Neural cell (in vitro differentiated cells): ENCODE measurements at regions not wholly inside any gene's neighbourhood (a gene's known extent, or its start where the extent isn't known, plus 50 kb on each side); places are given as distances from the start of the nearest gene placed in this dataset.
"Not testable (repeated sequence)": the region's sequence is repeated elsewhere in the genome, so short reads cannot be mapped to it uniquely, and the experiment has no call there.

ENCODE experiments used
- H2AFZ ChIP-seq: fragments of 200-600, 300-800 bp; sonication (generic), shearing (Covaris generic); 2 replicates; pipeline ENCODE4 v1.6.0; 2014; ENCODE audit warnings: low read depth, mild to moderate bottlenecking, antibody characterized with exemption, low read length, moderate library complexity
- H3F3A ChIP-seq: fragments of 200-600 bp; shearing (Covaris generic); 2 replicates; pipeline ENCODE4 v1.6.1; 2016; ENCODE audit warnings: mild to moderate bottlenecking, moderate library complexity, mixed read lengths, antibody characterized with exemption, low read length; ENCODE audit not compliant: insufficient read depth, poor library complexity, severe bottlenecking
- H3K27ac ChIP-seq: fragments of 200-600, 300-800 bp; sonication (generic), shearing (Covaris generic); 2 replicates; pipeline ENCODE4 v1.5.1; 2014; ENCODE audit warnings: mild to moderate bottlenecking, low read length, moderate library complexity
- H3K27me3 ChIP-seq: fragments of 300-800, 200-600 bp; sonication (generic), shearing (Covaris generic); 2 replicates; pipeline ENCODE4 v1.6.0; 2014; ENCODE audit warnings: mild to moderate bottlenecking, low read depth, low read length, moderate library complexity; ENCODE audit not compliant: insufficient read depth
- H3K36me3 ChIP-seq: fragments of 300-800, 200-600 bp; sonication (generic), shearing (Covaris generic); 2 replicates; pipeline ENCODE4 v1.5.1; 2014; ENCODE audit warnings: mild to moderate bottlenecking, antibody characterized with exemption, low read length, moderate library complexity; ENCODE audit not compliant: insufficient read depth
- H3K4me2 ChIP-seq: fragments of 300-800, 200-600 bp; sonication (generic), shearing (Covaris generic); 2 replicates; pipeline ENCODE4 v1.6.0; 2014; ENCODE audit warnings: mild to moderate bottlenecking, low read length
- H3K4me3 ChIP-seq: fragments of 300-800, 200-600 bp; sonication (generic), shearing (Covaris generic); 2 replicates; pipeline ENCODE4 v1.5.1; 2014; ENCODE audit warnings: mild to moderate bottlenecking, low read length, moderate library complexity
- H3K79me2 ChIP-seq: fragments of 200-600 bp; shearing (Covaris generic); replicated peaks from 2 replicates; pipeline ENCODE4 v1.6.0; 2014; ENCODE audit warnings: mild to moderate bottlenecking, low read length, moderate library complexity; ENCODE audit not compliant: insufficient read depth
- H3K9ac ChIP-seq: fragments of 300-800, 200-600 bp; sonication (generic), shearing (Covaris generic); 2 replicates; pipeline ENCODE4 v1.6.1; 2016; ENCODE audit warnings: mild to moderate bottlenecking, low read length, mixed read lengths
- H3K9me2 ChIP-seq: fragments of 200-600 bp; shearing (Covaris generic); 2 replicates; pipeline ENCODE4 v1.6.1; 2016; ENCODE audit warnings: mild to moderate bottlenecking, low read length, mixed read lengths; ENCODE audit not compliant: insufficient read depth
- H3K9me3 ChIP-seq: fragments of 200-600, 300-800 bp; sonication (generic), shearing (Covaris generic); 2 replicates; pipeline ENCODE4 v1.6.1; 2016; ENCODE audit warnings: mild to moderate bottlenecking, mixed run types, low read length, moderate library complexity, mixed read lengths
- H4K20me1 ChIP-seq: fragments of 200-600 bp; shearing (Covaris generic); 2 replicates; pipeline ENCODE4 v1.6.1; 2016; ENCODE audit warnings: mild to moderate bottlenecking, mixed run types; ENCODE audit not compliant: insufficient read depth
- EP300 ChIP-seq: fragments of 450-650 bp; conservative IDR thresholded peaks from 2 replicates; pipeline ENCODE4 v1.6.1; 2014; ENCODE audit warnings: antibody characterized with exemption, mild to moderate bottlenecking, moderate library complexity; ENCODE audit not compliant: poor library complexity, severe bottlenecking
- EZH2 ChIP-seq: fragments of 200-600, 300-800 bp; shearing (Covaris generic), sonication (generic); IDR thresholded peaks from 2 replicates; pipeline ENCODE4 v1.6.1; 2014; ENCODE audit warnings: antibody characterized with exemption, low read length, borderline replicate concordance, mild to moderate bottlenecking; ENCODE audit not compliant: insufficient read depth, poor library complexity, severe bottlenecking
- MXI1 ChIP-seq: fragments of 450-650 bp; conservative IDR thresholded peaks from 2 replicates; pipeline ENCODE4 v1.6.1; 2014; ENCODE audit warnings: antibody characterized with exemption, mild to moderate bottlenecking; ENCODE audit not compliant: poor library complexity, severe bottlenecking
- POLR2AphosphoS5 ChIP-seq: IDR thresholded peaks from 2 replicates; pipeline ENCODE4 v1.6.1; 2012
- RAD21 ChIP-seq: fragments of 450-650 bp; conservative IDR thresholded peaks from 2 replicates; pipeline ENCODE4 v1.6.1; 2014; ENCODE audit warnings: antibody characterized with exemption, mild to moderate bottlenecking, moderate library complexity
- SMC3 ChIP-seq: fragments of 450-650 bp; conservative IDR thresholded peaks from 2 replicates; pipeline ENCODE4 v1.6.1; 2014; ENCODE audit warnings: antibody characterized with exemption, mild to moderate bottlenecking, moderate library complexity; ENCODE audit not compliant: poor library complexity
- TAF1 ChIP-seq: IDR thresholded peaks from 2 replicates; pipeline ENCODE4 v1.6.1; 2012; ENCODE audit warnings: low read depth
- TF ChIP-seq, protein P1 (sequence below): IDR thresholded peaks from 2 replicates; pipeline ENCODE4 v1.6.1; 2012; ENCODE audit warnings: borderline replicate concordance
- TF ChIP-seq, protein P2 (sequence below): fragments of 450-650 bp; IDR thresholded peaks from 2 replicates; pipeline ENCODE4 v1.5.1; 2014; ENCODE audit warnings: antibody characterized with exemption, mild to moderate bottlenecking, moderate library complexity; ENCODE audit not compliant: poor library complexity, severe bottlenecking

DNA sequence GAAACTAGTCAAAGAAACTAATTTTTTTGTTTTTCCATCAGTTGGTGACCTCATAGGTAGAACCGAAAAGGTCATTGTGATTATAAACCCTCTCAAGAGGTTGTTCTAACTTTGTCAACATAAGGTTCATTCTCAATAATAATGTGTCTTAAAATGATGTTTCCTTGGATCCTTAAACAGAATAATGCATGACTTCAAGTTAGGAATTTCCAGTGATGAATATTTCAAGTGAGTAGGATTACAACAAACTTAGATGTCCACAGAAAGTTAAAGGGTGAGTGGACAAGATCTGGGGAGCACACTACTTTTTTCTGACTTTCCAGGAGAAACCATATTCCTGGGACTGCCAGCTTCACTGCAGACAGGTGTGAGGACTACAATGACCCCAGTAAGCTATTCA is 239.0 kb upstream of the PTGER4 start:
- Histone ChIP-seq H3F3A (no peaks in the 10 kb centered on the region), H3K27ac (no peak overlapping the region), H3K4me2 (no peak overlapping the region), H3K9ac (no peak overlapping the region), H4K20me1 (no peaks in the 10 kb centered on the region), H3K36me3 (no peaks in the 10 kb centered on the region), H3K27me3 (no peaks in the 10 kb centered on the region), H3K9me3 (no peaks in the 10 kb centered on the region), H3K4me3 (no peak overlapping the region), H3K79me2 (no peaks in the 10 kb centered on the region), H2AFZ (no peak overlapping the region), H3K9me2 (no peaks in the 10 kb centered on the region)
- TF ChIP-seq POLR2AphosphoS5, result no peak
- TF ChIP-seq EZH2, result no peak
- TF ChIP-seq SMC3, result no peak
- TF ChIP-seq, protein P1, sequence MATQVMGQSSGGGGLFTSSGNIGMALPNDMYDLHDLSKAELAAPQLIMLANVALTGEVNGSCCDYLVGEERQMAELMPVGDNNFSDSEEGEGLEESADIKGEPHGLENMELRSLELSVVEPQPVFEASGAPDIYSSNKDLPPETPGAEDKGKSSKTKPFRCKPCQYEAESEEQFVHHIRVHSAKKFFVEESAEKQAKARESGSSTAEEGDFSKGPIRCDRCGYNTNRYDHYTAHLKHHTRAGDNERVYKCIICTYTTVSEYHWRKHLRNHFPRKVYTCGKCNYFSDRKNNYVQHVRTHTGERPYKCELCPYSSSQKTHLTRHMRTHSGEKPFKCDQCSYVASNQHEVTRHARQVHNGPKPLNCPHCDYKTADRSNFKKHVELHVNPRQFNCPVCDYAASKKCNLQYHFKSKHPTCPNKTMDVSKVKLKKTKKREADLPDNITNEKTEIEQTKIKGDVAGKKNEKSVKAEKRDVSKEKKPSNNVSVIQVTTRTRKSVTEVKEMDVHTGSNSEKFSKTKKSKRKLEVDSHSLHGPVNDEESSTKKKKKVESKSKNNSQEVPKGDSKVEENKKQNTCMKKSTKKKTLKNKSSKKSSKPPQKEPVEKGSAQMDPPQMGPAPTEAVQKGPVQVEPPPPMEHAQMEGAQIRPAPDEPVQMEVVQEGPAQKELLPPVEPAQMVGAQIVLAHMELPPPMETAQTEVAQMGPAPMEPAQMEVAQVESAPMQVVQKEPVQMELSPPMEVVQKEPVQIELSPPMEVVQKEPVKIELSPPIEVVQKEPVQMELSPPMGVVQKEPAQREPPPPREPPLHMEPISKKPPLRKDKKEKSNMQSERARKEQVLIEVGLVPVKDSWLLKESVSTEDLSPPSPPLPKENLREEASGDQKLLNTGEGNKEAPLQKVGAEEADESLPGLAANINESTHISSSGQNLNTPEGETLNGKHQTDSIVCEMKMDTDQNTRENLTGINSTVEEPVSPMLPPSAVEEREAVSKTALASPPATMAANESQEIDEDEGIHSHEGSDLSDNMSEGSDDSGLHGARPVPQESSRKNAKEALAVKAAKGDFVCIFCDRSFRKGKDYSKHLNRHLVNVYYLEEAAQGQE, result no peak
- TF ChIP-seq RAD21, result no peak
- TF ChIP-seq EP300, result no peak

DNA sequence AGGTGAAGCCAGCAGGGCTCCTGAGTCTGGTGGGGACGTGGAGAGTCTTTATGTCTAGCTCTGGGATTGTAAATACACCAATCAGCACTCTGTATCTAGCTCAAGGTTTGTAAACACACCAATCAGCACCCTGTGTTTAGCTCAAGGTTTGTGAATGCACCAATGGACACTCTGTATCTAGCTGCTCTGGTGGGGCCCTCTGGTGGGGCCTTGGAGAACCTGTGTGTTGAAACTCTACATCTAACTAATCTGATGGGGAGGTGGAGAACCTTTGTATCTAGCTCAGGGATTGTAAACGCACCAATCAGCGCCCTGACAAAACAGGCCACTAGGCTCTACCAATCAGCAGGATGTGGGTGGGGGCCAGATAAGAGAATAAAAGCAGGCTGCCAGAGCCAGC is 240.6 kb upstream of the PTGER4 start:
- H3K9ac ChIP-seq, H3K9me2 ChIP-seq, H3K4me2 ChIP-seq, H3K27me3 ChIP-seq, H3K79me2 ChIP-seq, H3K4me3 ChIP-seq, H3F3A ChIP-seq, H3K9me3 ChIP-seq, H2AFZ ChIP-seq, H4K20me1 ChIP-seq, H3K27ac ChIP-seq, H3K36me3 ChIP-seq: not testable (repeated sequence)

DNA sequence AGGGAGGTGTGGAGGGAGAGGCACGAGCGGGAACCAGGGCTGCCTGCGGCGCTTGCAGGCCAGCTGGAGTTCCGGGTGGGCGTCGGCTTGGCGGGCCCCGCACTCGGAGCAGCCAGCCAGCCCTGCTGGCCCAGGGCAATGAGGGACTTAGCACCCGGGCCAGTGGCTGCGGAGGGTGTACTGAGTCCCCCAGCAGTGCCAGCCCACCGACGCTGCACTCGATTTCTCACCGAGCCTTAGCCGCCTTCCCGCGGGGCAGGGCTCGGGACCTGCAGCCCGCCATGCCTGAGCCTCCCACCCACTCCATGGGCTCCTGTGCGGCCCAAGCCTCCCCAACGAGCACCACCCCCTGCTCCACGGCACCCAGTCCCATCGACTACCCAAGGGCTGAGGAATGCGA is 241.1 kb upstream of the PTGER4 start:
- H2AFZ ChIP-seq, H3K4me3 ChIP-seq, H3K79me2 ChIP-seq, H3K9ac ChIP-seq, H3K4me2 ChIP-seq, H3K9me2 ChIP-seq, H3K27me3 ChIP-seq, H3K36me3 ChIP-seq, H4K20me1 ChIP-seq, H3K27ac ChIP-seq, H3K9me3 ChIP-seq, H3F3A ChIP-seq: not testable (repeated sequence)

DNA sequence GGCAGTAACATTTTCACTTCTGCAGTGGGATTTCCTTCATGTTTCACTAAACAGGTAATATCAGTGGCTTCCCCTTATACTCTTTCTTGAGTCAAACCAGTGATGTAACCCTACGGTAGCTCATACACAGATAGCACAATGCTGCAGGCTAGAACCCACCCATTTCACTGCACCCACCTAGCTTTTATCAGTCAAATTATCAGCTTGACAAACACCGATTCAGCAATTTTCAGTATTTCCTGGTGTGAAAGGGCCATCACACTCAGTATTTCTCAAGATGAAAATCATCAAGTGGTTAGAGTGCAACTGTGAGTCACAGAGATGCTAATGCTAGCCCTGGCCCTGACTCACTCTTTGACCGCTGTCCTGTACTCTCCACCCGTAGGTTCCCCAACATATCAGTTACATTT is 242.3 kb upstream of the PTGER4 start:
- TF ChIP-seq POLR2AphosphoS5 (no peak), EZH2 (no peak), RAD21 (no peak), EP300 (no peak), SMC3 (no peak), TAF1 (no peak), MXI1 (no peak)
- TF ChIP-seq, protein P2, sequence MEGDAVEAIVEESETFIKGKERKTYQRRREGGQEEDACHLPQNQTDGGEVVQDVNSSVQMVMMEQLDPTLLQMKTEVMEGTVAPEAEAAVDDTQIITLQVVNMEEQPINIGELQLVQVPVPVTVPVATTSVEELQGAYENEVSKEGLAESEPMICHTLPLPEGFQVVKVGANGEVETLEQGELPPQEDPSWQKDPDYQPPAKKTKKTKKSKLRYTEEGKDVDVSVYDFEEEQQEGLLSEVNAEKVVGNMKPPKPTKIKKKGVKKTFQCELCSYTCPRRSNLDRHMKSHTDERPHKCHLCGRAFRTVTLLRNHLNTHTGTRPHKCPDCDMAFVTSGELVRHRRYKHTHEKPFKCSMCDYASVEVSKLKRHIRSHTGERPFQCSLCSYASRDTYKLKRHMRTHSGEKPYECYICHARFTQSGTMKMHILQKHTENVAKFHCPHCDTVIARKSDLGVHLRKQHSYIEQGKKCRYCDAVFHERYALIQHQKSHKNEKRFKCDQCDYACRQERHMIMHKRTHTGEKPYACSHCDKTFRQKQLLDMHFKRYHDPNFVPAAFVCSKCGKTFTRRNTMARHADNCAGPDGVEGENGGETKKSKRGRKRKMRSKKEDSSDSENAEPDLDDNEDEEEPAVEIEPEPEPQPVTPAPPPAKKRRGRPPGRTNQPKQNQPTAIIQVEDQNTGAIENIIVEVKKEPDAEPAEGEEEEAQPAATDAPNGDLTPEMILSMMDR, result no peak
- TF ChIP-seq, protein P1, result no peak
- H4K20me1 ChIP-seq, result no peaks in the 10 kb centered on the region
- no peaks in the 10 kb centered on the region for H3K79me2 ChIP-seq
- no peak overlapping the region for H3K4me3 ChIP-seq
- H3K36me3 ChIP-seq, result no peaks in the 10 kb centered on the region
- no peaks in the 10 kb centered on the region for H3F3A ChIP-seq
- no peaks in the 10 kb centered on the region for H3K9me2 ChIP-seq
- H2AFZ ChIP-seq, result no peak overlapping the region
- no peak overlapping the region for H3K9ac ChIP-seq
- no peak overlapping the region for H3K27ac ChIP-seq
- no peaks in the 10 kb centered on the region for H3K27me3 ChIP-seq
- no peaks in the 10 kb centered on the region for H3K9me3 ChIP-seq
- H3K4me2 ChIP-seq, result no peak overlapping the region
